NCI-H1417 treated with DMSO at 0.1 percent for 48 hours (cell line): ENCODE measurements at regions not wholly inside any gene's neighbourhood (a gene's known extent, or its start where the extent isn't known, plus 50 kb on each side); places are given as distances from the start of the nearest gene placed in this dataset.

ENCODE experiments used
- DNase-seq: peaks from one replicate; lab custom pipeline; 2025; lab: John Stamatoyannopoulos, UW

GRCh38 chr7:96410126-96410839, 88.4 kb upstream of the SLC25A13 start:
- DNase-seq, result no peak

- no peak for DNase-seq
Observed at GRCh38 chr7:96408881-96409280, 87.0 kb upstream of the SLC25A13 start.

GRCh38 chr7:96407427-96407826, 85.5 kb upstream of the SLC25A13 start:
- no peak for DNase-seq

DNA sequence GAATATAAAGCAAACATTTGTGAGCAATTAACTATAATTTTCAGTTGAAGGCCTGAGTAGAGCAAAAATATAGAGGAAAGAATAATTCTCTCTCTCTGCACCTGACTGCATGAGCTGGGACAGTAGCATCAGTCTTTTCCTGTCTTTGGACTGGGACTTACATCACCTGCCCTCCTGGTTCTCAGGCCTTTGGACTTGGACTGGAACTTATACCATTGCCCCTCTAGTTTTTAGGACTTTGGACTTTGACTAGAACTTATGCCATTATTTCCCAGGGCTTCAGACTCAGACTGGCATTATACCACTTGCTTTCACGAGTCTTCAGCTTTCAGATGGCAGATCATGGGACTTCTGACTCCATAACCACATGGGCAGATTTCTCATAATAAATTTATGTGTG, 81.0 kb upstream of the SLC25A13 start:
- DNase-seq, result no peak

DNA sequence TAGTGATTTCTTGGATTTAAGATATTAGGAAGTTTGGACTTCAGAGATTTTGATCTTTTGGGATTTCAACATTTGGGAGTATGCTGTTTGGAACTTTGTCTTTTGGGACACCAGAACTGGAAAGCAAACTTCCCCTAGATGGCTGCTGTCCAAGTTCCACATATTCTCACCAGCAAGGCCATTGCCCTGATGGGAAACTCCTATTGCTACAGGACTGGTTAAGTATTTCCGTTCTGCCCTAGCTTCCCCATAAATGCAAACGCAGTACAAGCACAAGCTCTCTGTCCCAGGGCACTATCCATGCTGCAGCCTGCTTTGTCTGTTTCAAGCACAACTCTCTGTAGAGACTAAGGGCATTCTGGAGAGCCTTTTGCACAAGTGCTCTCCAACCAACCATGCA, 79.3 kb upstream of the SLC25A13 start:
- no peak for DNase-seq

GRCh38 chr7:96400518-96400917, 78.6 kb upstream of the SLC25A13 start:
- DNase-seq, result no peak

DNA sequence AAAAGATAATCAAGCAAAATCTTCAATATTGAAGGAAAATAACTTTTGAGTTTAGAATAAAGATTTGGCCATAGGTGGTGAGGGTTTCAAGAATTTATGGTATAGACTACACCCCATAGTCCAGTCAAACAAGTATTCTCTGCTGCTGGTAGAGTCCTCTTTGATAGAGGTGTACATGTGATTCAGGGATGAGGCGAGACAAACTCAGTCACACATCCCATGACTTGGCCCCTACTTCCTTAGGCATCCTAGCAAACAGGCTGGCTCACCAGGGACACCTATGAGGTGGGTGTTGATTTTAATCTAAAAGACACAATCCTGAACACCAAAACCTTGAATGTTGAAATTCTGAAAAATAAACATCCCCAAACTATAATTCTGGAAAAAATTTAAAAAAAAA, 78.1 kb upstream of the SLC25A13 start:
- DNase-seq, result no peak

DNA sequence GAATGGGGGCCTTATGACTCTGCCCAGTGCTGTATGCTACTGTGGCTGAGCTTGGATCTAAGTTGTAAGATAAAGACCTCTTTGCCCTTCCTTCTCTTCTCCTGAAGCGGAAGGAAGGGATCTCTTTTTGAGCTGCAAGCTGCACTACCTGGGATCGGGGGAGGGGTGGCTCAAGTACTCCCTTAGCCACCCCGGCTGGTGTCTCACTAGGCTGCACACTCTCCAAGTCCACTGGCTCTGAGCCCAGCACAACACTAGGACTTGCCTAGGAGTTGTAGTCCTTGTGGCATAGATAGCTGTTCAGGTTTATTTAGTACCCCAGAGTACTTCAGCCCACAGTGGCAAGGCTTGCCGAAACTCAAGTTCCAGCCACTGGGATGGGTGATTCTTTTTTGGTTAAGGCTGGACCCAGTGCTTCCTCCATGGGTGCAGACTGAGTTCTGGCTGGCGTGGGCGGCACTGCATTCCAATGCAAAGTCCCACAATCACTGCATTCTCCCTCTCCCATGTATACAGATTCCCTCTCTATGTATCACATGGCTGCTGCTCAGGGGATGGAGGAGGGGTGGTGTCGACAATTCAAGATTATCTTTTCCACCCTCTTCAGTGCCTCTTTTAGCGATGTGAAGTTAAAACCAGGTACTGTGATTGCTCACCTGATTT, 76.2 kb upstream of the SLC25A13 start:
- no peak for DNase-seq

GRCh38 chr7:96388620-96389383, 66.9 kb upstream of the SLC25A13 start:
- no peak for DNase-seq

- no peak for DNase-seq
Observed at GRCh38 chr7:96388166-96388565, 66.3 kb upstream of the SLC25A13 start.

DNA sequence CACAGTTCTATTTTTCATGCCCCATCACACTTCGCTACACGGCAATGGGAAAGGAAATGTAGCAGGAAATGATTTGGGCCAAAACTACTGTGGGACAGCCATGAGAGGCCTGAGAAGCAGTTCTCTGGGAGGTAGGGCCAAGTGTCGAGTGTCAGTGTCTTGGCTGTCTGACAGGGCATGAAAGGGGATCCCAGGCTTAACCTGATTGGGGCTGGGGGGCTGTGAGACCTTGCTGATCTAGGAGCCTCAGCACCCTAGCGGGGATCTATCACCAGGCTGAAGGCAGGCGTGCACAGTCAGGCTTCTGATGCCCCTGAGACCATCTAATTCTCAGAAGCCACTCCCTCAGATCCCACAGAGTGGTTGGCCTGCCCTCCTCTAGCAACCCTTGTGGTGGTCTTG, 58.2 kb upstream of the SLC25A13 start:
- no peak for DNase-seq

DNA sequence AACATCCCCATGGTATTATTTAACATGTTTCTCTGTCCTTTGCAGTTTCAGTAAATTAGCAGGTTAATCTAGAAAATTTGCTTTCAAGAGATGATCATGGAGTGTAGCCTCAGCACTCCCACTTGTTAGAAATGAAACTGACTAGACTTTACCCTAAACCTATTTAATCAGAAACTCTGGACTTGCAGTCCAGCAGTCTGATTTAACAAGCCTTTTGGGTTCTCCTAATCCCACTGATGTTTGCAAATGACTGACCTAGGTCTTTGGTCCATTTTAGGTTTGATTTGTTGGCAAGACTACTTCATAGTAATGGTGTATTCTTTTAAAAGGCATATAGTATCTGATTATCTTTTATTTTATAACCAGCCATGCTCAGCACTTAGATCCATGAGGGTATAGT, 55.5 kb upstream of the SLC25A13 start:
- no peak for DNase-seq
